ENCODE measurements at regions not wholly inside any gene's neighbourhood (a gene's known extent, or its start where the extent isn't known, plus 50 kb on each side); places are given as distances from the start of the nearest gene placed in this dataset.

- TF ChIP-seq POLR2AphosphoS5 (IDR thresholded peaks at IDR 0.05; ENCODE audit: low read depth, low read length) (no peak), POLR2A (IDR thresholded peaks at IDR 0.05; ENCODE audit: low read depth, low read length) (no peak), TAF1 (IDR thresholded peaks at IDR 0.05; ENCODE audit: low read depth, low read length) (no peak), POU2F2 (IDR thresholded peaks at IDR 0.05; ENCODE audit: low read depth, low read length) (no peak), SPI1 (IDR thresholded peaks at IDR 0.05; ENCODE audit: low read depth, low read length) (no peak), PAX5 (IDR thresholded peaks at IDR 0.05; ENCODE audit: insufficient read depth, low read length, severe bottlenecking) (no peak)
Observed at GRCh38 chr1:87803375-87803774, 474.7 kb downstream of the LMO4 start.
